ENCODE measurements at regions not wholly inside any gene's neighbourhood (a gene's known extent, or its start where the extent isn't known, plus 50 kb on each side); places are given as distances from the start of the nearest gene placed in this dataset.
"Not testable (repeated sequence)": the region's sequence is repeated elsewhere in the genome, so short reads cannot be mapped to it uniquely, and the experiment has no call there.

- CTCF ChIA-PET = no interaction called here
- TF ChIP-seq, protein P1, sequence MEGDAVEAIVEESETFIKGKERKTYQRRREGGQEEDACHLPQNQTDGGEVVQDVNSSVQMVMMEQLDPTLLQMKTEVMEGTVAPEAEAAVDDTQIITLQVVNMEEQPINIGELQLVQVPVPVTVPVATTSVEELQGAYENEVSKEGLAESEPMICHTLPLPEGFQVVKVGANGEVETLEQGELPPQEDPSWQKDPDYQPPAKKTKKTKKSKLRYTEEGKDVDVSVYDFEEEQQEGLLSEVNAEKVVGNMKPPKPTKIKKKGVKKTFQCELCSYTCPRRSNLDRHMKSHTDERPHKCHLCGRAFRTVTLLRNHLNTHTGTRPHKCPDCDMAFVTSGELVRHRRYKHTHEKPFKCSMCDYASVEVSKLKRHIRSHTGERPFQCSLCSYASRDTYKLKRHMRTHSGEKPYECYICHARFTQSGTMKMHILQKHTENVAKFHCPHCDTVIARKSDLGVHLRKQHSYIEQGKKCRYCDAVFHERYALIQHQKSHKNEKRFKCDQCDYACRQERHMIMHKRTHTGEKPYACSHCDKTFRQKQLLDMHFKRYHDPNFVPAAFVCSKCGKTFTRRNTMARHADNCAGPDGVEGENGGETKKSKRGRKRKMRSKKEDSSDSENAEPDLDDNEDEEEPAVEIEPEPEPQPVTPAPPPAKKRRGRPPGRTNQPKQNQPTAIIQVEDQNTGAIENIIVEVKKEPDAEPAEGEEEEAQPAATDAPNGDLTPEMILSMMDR (IDR thresholded peaks at IDR 0.05; ENCODE audit: unreplicated experiment) = no peak
- no peaks in the 10 kb centered on the region for H3K27me3 Mint-ChIP-seq (ENCODE audit: unreplicated experiment)
- H3K9me3 Mint-ChIP-seq (ENCODE audit: low read depth, unreplicated experiment) = peaks cover 2% of the 10 kb centered on the region
- H3K27ac Mint-ChIP-seq (ENCODE audit: unreplicated experiment) = no peak overlapping the region
- intact Hi-C loops (cut with micrococcal nuclease; ENCODE audit: unreplicated experiment) = no loop called here
- BruUV-seq (replicated peaks) = no TSS peak
- H3K36me3 Mint-ChIP-seq (ENCODE audit: insufficient read depth, unreplicated experiment) = no peaks in the 10 kb centered on the region
- DNase-seq = no peak
- H3K4me1 Mint-ChIP-seq (ENCODE audit: low read depth, unreplicated experiment) = no peaks in the 10 kb centered on the region
- H3K4me3 Mint-ChIP-seq (ENCODE audit: low read depth, unreplicated experiment) = no peak overlapping the region
Observed at GRCh38 chr3:170679190-170679589, 93.3 kb upstream of the SLC7A14 start.

DNA sequence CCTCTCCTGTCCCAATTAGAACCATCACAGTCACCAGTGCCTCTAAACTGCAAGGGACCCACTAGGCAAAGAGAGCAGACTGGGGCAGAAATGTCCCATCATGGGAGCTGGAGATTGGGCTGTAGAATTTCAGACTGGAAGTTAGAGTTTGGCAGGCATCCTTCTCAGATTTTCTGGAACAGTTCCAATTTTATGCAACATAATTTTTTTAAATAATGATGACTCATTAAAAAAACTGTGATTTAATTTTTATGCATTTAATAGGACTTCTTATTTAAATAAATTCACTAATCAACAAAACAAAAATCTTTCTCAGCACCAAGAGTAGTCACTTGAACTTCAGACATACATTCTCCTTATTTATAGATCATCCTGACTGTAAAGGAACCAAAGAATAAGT is 84.6 kb upstream of the SLC7A14 start:
- H3K36me3 Mint-ChIP-seq (ENCODE audit: insufficient read depth, unreplicated experiment) = no peaks in the 10 kb centered on the region
- H3K9me3 Mint-ChIP-seq (ENCODE audit: low read depth, unreplicated experiment) = peaks cover 7% of the 10 kb centered on the region
- H3K4me3 Mint-ChIP-seq (ENCODE audit: low read depth, unreplicated experiment) = no peak overlapping the region
- no peak for DNase-seq
- CTCF ChIA-PET = no interaction called here
- BruUV-seq (replicated peaks) = no TSS peak
- TF ChIP-seq, protein P1 (IDR thresholded peaks at IDR 0.05; ENCODE audit: unreplicated experiment) = no peak
- H3K4me1 Mint-ChIP-seq (ENCODE audit: low read depth, unreplicated experiment) = no peaks in the 10 kb centered on the region
- H3K27ac Mint-ChIP-seq (ENCODE audit: unreplicated experiment) = no peak overlapping the region
- peaks cover 21% of the 10 kb centered on the region for H3K27me3 Mint-ChIP-seq (ENCODE audit: unreplicated experiment)
- intact Hi-C loops (cut with micrococcal nuclease; ENCODE audit: unreplicated experiment) = no loop called here

GRCh38 chr3:170662986-170663385 is 77.1 kb upstream of the SLC7A14 start:
- H3K27ac Mint-ChIP-seq (ENCODE audit: unreplicated experiment); CTCF ChIA-PET: not testable (repeated sequence)

DNA sequence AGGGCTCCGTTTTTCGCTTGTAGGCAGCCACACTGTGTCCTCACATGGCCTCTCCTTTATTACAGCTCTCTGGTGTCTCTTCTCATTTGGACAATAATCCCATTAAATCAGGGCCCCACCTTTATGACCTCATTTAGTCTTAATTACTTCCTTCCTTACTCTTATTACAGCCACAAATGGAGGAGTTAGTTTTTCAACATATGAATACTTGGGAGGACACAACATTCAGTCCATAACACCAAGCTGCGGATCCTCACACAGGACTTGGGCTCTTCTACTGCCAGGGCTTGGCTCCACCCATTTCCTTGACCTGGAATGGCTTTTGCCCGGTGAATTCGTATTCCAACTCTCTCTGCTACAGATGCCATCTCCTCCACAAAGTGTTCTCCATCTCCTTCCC is 74.3 kb upstream of the SLC7A14 start:
- CTCF ChIA-PET = no interaction called here
- intact Hi-C loops (cut with micrococcal nuclease; ENCODE audit: unreplicated experiment) = no loop called here
- no peaks in the 10 kb centered on the region for H3K36me3 Mint-ChIP-seq (ENCODE audit: insufficient read depth, unreplicated experiment)
- no peaks in the 10 kb centered on the region for H3K9me3 Mint-ChIP-seq (ENCODE audit: low read depth, unreplicated experiment)
- TF ChIP-seq, protein P1 (IDR thresholded peaks at IDR 0.05; ENCODE audit: unreplicated experiment) = no peak
- no peak overlapping the region for H3K4me3 Mint-ChIP-seq (ENCODE audit: low read depth, unreplicated experiment)
- H3K27ac Mint-ChIP-seq (ENCODE audit: unreplicated experiment) = no peak overlapping the region
- no peaks in the 10 kb centered on the region for H3K4me1 Mint-ChIP-seq (ENCODE audit: low read depth, unreplicated experiment)
- BruUV-seq (replicated peaks) = no TSS peak
- DNase-seq = no peak
- peaks cover 6% of the 10 kb centered on the region for H3K27me3 Mint-ChIP-seq (ENCODE audit: unreplicated experiment)

More at GRCh38 chr3:170662986-170663385, 77.1 kb upstream of the SLC7A14 start:
- BruUV-seq (replicated peaks); H3K4me3 Mint-ChIP-seq (ENCODE audit: low read depth, unreplicated experiment); H3K4me1 Mint-ChIP-seq (ENCODE audit: low read depth, unreplicated experiment); DNase-seq; H3K9me3 Mint-ChIP-seq (ENCODE audit: low read depth, unreplicated experiment); intact Hi-C loops (cut with micrococcal nuclease; ENCODE audit: unreplicated experiment); H3K36me3 Mint-ChIP-seq (ENCODE audit: insufficient read depth, unreplicated experiment): not testable (repeated sequence)
- peaks cover 22% of the 10 kb centered on the region for H3K27me3 Mint-ChIP-seq (ENCODE audit: unreplicated experiment)

- H3K9me3 Mint-ChIP-seq (ENCODE audit: low read depth, unreplicated experiment) = no peaks in the 10 kb centered on the region
- CTCF ChIA-PET = interaction anchor here (0.6 kb wide), 1 partner anchor 201 kb away, joined by 3 read pairs; no protein-coding TSS in a partner anchor
- intact Hi-C loops (cut with micrococcal nuclease; ENCODE audit: unreplicated experiment) = no loop called here
- H3K27me3 Mint-ChIP-seq (ENCODE audit: unreplicated experiment) = peaks cover 16% of the 10 kb centered on the region
- TF ChIP-seq, protein P1 (IDR thresholded peaks at IDR 0.05; ENCODE audit: unreplicated experiment) = no peak
- H3K4me1 Mint-ChIP-seq (ENCODE audit: low read depth, unreplicated experiment) = no peaks in the 10 kb centered on the region
- H3K36me3 Mint-ChIP-seq (ENCODE audit: insufficient read depth, unreplicated experiment) = no peaks in the 10 kb centered on the region
- no TSS peak for BruUV-seq (replicated peaks)
- no peak for DNase-seq
- no peak overlapping the region for H3K27ac Mint-ChIP-seq (ENCODE audit: unreplicated experiment)
- H3K4me3 Mint-ChIP-seq (ENCODE audit: low read depth, unreplicated experiment) = no peak overlapping the region
Observed at GRCh38 chr3:170657312-170657711, 71.4 kb upstream of the SLC7A14 start.

Measured in Calu3 (cell line).